ENCODE measurements at regions not wholly inside any gene's neighbourhood (a gene's known extent, or its start where the extent isn't known, plus 50 kb on each side); places are given as distances from the start of the nearest gene placed in this dataset.

DNA sequence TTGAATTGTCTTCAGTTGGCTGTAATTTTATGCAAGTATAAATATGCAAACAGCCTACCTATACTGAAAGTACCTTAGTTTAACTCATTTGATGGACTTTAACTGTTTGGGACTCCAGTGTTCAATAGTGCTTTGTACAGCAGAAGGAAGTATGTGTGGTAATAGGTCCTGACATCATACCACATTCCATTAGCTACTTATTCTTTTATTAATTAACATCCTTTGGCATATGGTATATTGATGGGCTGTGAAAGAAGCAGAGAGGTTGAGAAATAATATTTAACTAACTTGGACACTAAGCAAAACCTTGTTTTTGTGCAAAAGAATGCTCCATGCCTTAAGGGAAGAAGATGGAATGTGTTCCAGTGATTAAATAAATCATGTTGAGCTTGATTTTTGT lies 97.6 kb upstream of the SEMA6A start (continued):
- TF ChIP-seq, protein P1, sequence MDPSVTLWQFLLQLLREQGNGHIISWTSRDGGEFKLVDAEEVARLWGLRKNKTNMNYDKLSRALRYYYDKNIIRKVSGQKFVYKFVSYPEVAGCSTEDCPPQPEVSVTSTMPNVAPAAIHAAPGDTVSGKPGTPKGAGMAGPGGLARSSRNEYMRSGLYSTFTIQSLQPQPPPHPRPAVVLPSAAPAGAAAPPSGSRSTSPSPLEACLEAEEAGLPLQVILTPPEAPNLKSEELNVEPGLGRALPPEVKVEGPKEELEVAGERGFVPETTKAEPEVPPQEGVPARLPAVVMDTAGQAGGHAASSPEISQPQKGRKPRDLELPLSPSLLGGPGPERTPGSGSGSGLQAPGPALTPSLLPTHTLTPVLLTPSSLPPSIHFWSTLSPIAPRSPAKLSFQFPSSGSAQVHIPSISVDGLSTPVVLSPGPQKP (IDR thresholded peaks at IDR 0.05; ENCODE audit: low read depth, low read length), result no peak
- TF ChIP-seq EHMT2 (IDR thresholded peaks at IDR 0.05; ENCODE audit: low read depth), result no peak

DNA sequence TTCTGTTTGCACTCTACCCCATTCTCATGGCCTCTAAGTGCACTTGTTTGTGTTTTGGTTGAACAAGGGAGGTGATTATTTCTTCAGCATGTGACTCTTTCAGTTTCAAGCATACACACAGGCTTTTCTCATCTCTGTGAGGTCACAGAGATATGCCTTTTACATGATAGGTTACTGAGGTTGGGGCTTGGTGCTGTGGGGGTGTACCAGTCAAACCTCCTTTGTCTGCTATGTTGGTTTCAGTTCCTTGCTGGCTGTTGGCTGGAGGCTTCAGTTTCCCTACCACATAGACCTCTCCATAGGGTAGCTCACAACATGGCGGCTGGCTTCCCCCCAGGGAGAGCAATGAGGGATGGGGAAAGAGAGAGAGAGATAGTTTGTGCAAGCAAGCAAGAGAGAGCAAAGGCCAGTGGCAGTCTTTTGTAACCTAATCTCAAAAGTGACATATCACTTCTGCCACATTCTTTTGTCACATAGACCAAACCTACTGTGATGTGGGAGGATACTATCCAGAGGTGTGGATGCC lies 96.7 kb upstream of the SEMA6A start:
- Histone ChIP-seq H3K4me3 (no peak overlapping the region), H3K9me3 (no peaks in the 10 kb centered on the region), H3K4me2 (no peak overlapping the region), H3K4me1 (no peaks in the 10 kb centered on the region), H3K27ac (no peak overlapping the region)
- TF ChIP-seq, protein P2, sequence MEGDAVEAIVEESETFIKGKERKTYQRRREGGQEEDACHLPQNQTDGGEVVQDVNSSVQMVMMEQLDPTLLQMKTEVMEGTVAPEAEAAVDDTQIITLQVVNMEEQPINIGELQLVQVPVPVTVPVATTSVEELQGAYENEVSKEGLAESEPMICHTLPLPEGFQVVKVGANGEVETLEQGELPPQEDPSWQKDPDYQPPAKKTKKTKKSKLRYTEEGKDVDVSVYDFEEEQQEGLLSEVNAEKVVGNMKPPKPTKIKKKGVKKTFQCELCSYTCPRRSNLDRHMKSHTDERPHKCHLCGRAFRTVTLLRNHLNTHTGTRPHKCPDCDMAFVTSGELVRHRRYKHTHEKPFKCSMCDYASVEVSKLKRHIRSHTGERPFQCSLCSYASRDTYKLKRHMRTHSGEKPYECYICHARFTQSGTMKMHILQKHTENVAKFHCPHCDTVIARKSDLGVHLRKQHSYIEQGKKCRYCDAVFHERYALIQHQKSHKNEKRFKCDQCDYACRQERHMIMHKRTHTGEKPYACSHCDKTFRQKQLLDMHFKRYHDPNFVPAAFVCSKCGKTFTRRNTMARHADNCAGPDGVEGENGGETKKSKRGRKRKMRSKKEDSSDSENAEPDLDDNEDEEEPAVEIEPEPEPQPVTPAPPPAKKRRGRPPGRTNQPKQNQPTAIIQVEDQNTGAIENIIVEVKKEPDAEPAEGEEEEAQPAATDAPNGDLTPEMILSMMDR (IDR thresholded peaks at IDR 0.05), result no peak
- TF ChIP-seq HOXB13 (CRISPR knock-in tag; IDR thresholded peaks at IDR 0.05; ENCODE audit: low read depth), result no peak
- TF ChIP-seq MAFK (IDR thresholded peaks at IDR 0.05; ENCODE audit: partially characterized antibody), result no peak
- no peak for TF ChIP-seq RARB (CRISPR knock-in tag; IDR thresholded peaks at IDR 0.05)
- TF ChIP-seq NR3C1 (IDR thresholded peaks at IDR 0.05), result no peak
- TF ChIP-seq MAZ (IDR thresholded peaks at IDR 0.05; ENCODE audit: borderline replicate concordance, low read depth, low read length), result no peak
- TF ChIP-seq HDAC2 (IDR thresholded peaks at IDR 0.05), result no peak
- TF ChIP-seq CBX8 (IDR thresholded peaks at IDR 0.05), result no peak
- TF ChIP-seq, protein P3, sequence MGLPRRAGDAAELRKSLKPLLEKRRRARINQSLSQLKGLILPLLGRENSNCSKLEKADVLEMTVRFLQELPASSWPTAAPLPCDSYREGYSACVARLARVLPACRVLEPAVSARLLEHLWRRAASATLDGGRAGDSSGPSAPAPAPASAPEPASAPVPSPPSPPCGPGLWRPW (IDR thresholded peaks at IDR 0.05), result no peak
- no peak for TF ChIP-seq HOXB5 (CRISPR knock-in tag; IDR thresholded peaks at IDR 0.05)
- FAIRE-seq (no peak), DNase-seq (ENCODE audit: low read depth in 1 of 2, low spot score in 1 of 2) (no peak), ATAC-seq (no peak)
- ChIA-PET POLR2A (no interaction called here), CTCF (no interaction called here)
- WGBS (ENCODE audit: missing lambda C conversion rate), result 25% methylated on average over 1 of the region's 1 CpG

DNA sequence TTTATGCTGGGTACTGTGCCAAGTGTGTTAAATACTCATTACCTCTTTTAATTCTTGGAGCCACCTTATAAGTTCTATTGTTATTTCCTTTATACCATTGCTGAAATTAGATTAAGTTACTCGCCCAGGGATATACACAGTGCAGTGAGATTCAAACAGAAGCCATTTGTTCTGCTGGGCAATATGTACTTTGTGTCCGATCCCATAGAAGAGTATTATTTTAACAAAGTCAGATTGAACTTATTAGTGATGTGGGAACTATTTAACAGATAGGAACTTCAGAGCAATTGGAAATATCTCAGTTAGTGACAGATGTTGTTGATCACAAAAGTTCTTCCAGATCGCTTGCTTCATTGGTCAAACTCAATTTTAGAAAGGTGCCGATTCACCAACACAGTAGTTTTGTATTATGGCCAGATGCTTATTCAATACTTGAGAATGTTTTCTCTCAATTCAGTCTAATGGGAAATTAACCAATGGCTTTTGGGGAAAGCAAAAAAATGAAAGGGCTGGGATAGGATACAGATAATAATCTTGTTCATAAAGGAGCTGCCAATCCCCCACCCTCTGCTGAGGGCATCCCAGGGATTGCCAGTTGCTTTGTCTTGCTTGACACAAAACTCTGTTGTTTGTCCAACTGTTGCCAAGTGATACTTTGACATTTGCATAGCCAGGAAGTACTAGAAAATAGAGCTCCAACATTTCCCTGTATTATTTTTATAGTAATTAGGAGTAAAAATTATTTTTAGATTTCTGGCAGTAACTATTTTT lies 94.8 kb upstream of the SEMA6A start:
- CTCF ChIA-PET, result no interaction called here
- POLR2A ChIA-PET, result no interaction called here
- DNase-seq (ENCODE audit: low read depth in 1 of 2, low spot score in 1 of 2) (no peak), FAIRE-seq (no peak), ATAC-seq (no peak)
- TF ChIP-seq, protein P4, sequence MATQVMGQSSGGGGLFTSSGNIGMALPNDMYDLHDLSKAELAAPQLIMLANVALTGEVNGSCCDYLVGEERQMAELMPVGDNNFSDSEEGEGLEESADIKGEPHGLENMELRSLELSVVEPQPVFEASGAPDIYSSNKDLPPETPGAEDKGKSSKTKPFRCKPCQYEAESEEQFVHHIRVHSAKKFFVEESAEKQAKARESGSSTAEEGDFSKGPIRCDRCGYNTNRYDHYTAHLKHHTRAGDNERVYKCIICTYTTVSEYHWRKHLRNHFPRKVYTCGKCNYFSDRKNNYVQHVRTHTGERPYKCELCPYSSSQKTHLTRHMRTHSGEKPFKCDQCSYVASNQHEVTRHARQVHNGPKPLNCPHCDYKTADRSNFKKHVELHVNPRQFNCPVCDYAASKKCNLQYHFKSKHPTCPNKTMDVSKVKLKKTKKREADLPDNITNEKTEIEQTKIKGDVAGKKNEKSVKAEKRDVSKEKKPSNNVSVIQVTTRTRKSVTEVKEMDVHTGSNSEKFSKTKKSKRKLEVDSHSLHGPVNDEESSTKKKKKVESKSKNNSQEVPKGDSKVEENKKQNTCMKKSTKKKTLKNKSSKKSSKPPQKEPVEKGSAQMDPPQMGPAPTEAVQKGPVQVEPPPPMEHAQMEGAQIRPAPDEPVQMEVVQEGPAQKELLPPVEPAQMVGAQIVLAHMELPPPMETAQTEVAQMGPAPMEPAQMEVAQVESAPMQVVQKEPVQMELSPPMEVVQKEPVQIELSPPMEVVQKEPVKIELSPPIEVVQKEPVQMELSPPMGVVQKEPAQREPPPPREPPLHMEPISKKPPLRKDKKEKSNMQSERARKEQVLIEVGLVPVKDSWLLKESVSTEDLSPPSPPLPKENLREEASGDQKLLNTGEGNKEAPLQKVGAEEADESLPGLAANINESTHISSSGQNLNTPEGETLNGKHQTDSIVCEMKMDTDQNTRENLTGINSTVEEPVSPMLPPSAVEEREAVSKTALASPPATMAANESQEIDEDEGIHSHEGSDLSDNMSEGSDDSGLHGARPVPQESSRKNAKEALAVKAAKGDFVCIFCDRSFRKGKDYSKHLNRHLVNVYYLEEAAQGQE (IDR thresholded peaks at IDR 0.05), result no peak
- TF ChIP-seq ESRRA (IDR thresholded peaks at IDR 0.05; ENCODE audit: borderline replicate concordance, low read length) (no peak), GATA3 (IDR thresholded peaks at IDR 0.05; ENCODE audit: borderline replicate concordance) (no peak), HOXA7 (CRISPR knock-in tag; IDR thresholded peaks at IDR 0.05) (no peak), JUNB (IDR thresholded peaks at IDR 0.05) (no peak), JUN (IDR thresholded peaks at IDR 0.05) (no peak), ZNF302 (CRISPR knock-in tag; IDR thresholded peaks at IDR 0.05) (no peak), EHF (CRISPR knock-in tag; IDR thresholded peaks at IDR 0.05) (no peak), NR3C1 (IDR thresholded peaks at IDR 0.05) (no peak), CHD2 (IDR thresholded peaks at IDR 0.05; ENCODE audit: low read length, partially characterized antibody) (no peak)
- Histone ChIP-seq H3K9me3 (no peaks in the 10 kb centered on the region), H3K4me1 (no peaks in the 10 kb centered on the region), H3K4me2 (no peak overlapping the region), H3K4me3 (no peak overlapping the region), H3K27ac (no peak overlapping the region)
- WGBS (ENCODE audit: missing lambda C conversion rate), result 50% methylated on average over 4 of the region's 4 CpGs
